Cardiac fibroblast (primary cell): ENCODE measurements at regions not wholly inside any gene's neighbourhood (a gene's known extent, or its start where the extent isn't known, plus 50 kb on each side); places are given as distances from the start of the nearest gene placed in this dataset.
"Not testable (repeated sequence)": the region's sequence is repeated elsewhere in the genome, so short reads cannot be mapped to it uniquely, and the experiment has no call there.

ENCODE experiments used
- DNase-seq, 2 donors: peaks; one replicate each; pipeline versions ENCODE4 v3.0.0 to v3.0.0-alpha.2; 2010; ENCODE audit warnings: low read depth in 2 of 2
- H3K4me3 ChIP-seq, 2 donors: replicated peaks in 1 of 2; 1 replicate in 1 of 2; 2 replicates in 1 of 2; pipeline ENCODE4 v1.5.1; 2011; ENCODE audit warnings: low read depth in 2 of 2, low read length in 2 of 2, mild to moderate bottlenecking in 2 of 2, moderate library complexity in 1 of 2
- CTCF ChIP-seq: IDR thresholded peaks from one replicate; pipeline ENCODE4 v1.5.1; 2011; ENCODE audit warnings: low read depth, mild to moderate bottlenecking, low read length, inconsistent platforms

GRCh38 chr1:194358208-194358581, 1171.8 kb upstream of the B3GALT2 start:
- TF ChIP-seq CTCF: no peak
- no peak for DNase-seq

GRCh38 chr1:194357573-194358207, 1171.3 kb upstream of the B3GALT2 start:
- H3K4me3 ChIP-seq, DNase-seq: not testable (repeated sequence)

More at GRCh38 chr1:194358208-194358581, 1171.8 kb upstream of the B3GALT2 start:
- H3K4me3 ChIP-seq: no peak overlapping the region

GRCh38 chr1:194355488-194356106, 1169.2 kb upstream of the B3GALT2 start:
- no peak for DNase-seq
- no peak for TF ChIP-seq CTCF
- H3K4me3 ChIP-seq: no peak overlapping the region

- no peak for TF ChIP-seq CTCF
- H3K4me3 ChIP-seq: no peak overlapping the region
- no peak for DNase-seq
Measured at GRCh38 chr1:194353121-194353520, 1166.7 kb upstream of the B3GALT2 start.

- DNase-seq: no peak
- TF ChIP-seq CTCF: no peak
- H3K4me3 ChIP-seq: no peak overlapping the region
Measured at GRCh38 chr1:194347200-194347599, 1160.8 kb upstream of the B3GALT2 start.

- DNase-seq: no peak
- no peak for TF ChIP-seq CTCF
- no peak overlapping the region for H3K4me3 ChIP-seq
Measured at GRCh38 chr1:194342484-194343262, 1156.3 kb upstream of the B3GALT2 start.

GRCh38 chr1:194341587-194341986, 1155.2 kb upstream of the B3GALT2 start:
- H3K4me3 ChIP-seq: no peak overlapping the region
- TF ChIP-seq CTCF: no peak
- no peak for DNase-seq
